C4-2B (cell line): ENCODE measurements at regions not wholly inside any gene's neighbourhood (a gene's known extent, or its start where the extent isn't known, plus 50 kb on each side); places are given as distances from the start of the nearest gene placed in this dataset.

ENCODE experiments used
- CTCF ChIP-seq: fragments of 450-650 bp; conservative IDR thresholded peaks from 2 replicates; pipeline ENCODE4 v1.5.1; 2017; ENCODE audit warnings: mild to moderate bottlenecking
- ZFX ChIP-seq: fragments of 450-650 bp; IDR thresholded peaks from 2 replicates; pipeline ENCODE4 v1.6.1; 2017

- no peak for TF ChIP-seq CTCF
- TF ChIP-seq ZFX = no peak
Observed at GRCh38 chr10:46104071-46104585, 58.1 kb upstream of the MSMB start.
